Spleen (tissue), 11 donors: ENCODE measurements at regions not wholly inside any gene's neighbourhood (a gene's known extent, or its start where the extent isn't known, plus 50 kb on each side); places are given as distances from the start of the nearest gene placed in this dataset.

ENCODE experiments used
- DNase-seq: peaks from one replicate; pipeline ENCODE4 v3.0.0-alpha.2; 2020
- H3K27ac ChIP-seq, 8 donors: fragments of 200-600 bp; sonication (generic) in 7 of 8; 1 replicate in 4 of 8; 2 replicates in 4 of 8; pipeline versions ENCODE4 v1.5.0 to v1.8.0; 2016 to 2021; ENCODE audit warnings: inconsistent platforms in 4 of 8, mild to moderate bottlenecking in 4 of 8, moderate library complexity in 1 of 8
- H3K27me3 ChIP-seq, 7 donors: fragments of 200-600 bp; sonication (generic) in 6 of 7; replicated peaks in 1 of 7; 1 replicate in 4 of 7; 2 replicates in 3 of 7; pipeline versions ENCODE4 v1.5.0 to v1.8.0; 2016 to 2021; ENCODE audit warnings: inconsistent platforms in 3 of 7, mild to moderate bottlenecking in 1 of 7
- H3K36me3 ChIP-seq, 6 donors: fragments of 200-600 bp; sonication (generic) in 5 of 6; 1 replicate in 4 of 6; 2 replicates in 2 of 6; pipeline versions ENCODE4 v1.5.0 to v1.8.0; 2016 to 2021; ENCODE audit warnings: inconsistent platforms in 2 of 6
- H3K4me1 ChIP-seq, 6 donors: fragments of 200-600 bp; sonication (generic) in 5 of 6; 1 replicate in 3 of 6; 2 replicates in 3 of 6; pipeline versions ENCODE4 v1.5.0 to v1.8.0; 2016 to 2021; ENCODE audit warnings: inconsistent platforms in 3 of 6
- H3K4me3 ChIP-seq, 8 donors: fragments of 200-600 bp; sonication (generic) in 7 of 8; 1 replicate in 4 of 8; 2 replicates in 4 of 8; pipeline versions ENCODE4 v1.5.0 to v1.8.0; 2016 to 2021; ENCODE audit warnings: inconsistent platforms in 4 of 8, mild to moderate bottlenecking in 4 of 8, moderate library complexity in 2 of 8
- H3K9me3 ChIP-seq, 8 donors: fragments of 200-600 bp; sonication (generic) in 7 of 8; 1 replicate in 4 of 8; 2 replicates in 4 of 8; pipeline versions ENCODE4 v1.5.0 to v1.8.0; 2016 to 2021; ENCODE audit warnings: inconsistent platforms in 4 of 8
- POLR2A ChIP-seq, 3 donors: fragments of 450-650 bp; IDR thresholded peaks; one replicate each; pipeline ENCODE4 v1.5.1; 2017; ENCODE audit warnings: antibody characterized with exemption in 3 of 3, mild to moderate bottlenecking in 1 of 3
- POLR2AphosphoS5 ChIP-seq, 3 donors: sonication (generic); formaldehyde crosslinking; IDR thresholded peaks; one replicate each; pipeline ENCODE4 v1.5.1; 2017; ENCODE audit warnings: antibody characterized with exemption in 3 of 3
- WGBS, 5 donors: extraction: QIAGEN DNeasy Blood & Tissue Kit in 3 of 5; methylation state at CpG; one replicate each; pipeline versions ENCODE4 v1.1.5 to v1.1.7; 2013 to 2018; 5-methylcytosine and 5-hydroxymethylcytosine counted together
- intact Hi-C: fragments of 100-400 bp; cut with DNase I; formaldehyde crosslinking; loops from one replicate; pipeline ENCODE4 v1.15.0; 2023; ENCODE audit warnings: low total_unique reads
- TF ChIP-seq, protein P1 (sequence below), 11 experiments: fragments of 200-600 bp in 7 of 11; fragments of 450-650 bp in 4 of 11; sonication (generic) in 4 of 11; IDR thresholded peaks in 8 of 11; conservative IDR thresholded peaks in 3 of 11; 1 replicate in 7 of 11; 2 replicates in 4 of 11; pipeline versions ENCODE4 v1.4.0 to v1.8.0; 2016 to 2021; ENCODE audit warnings: antibody characterized with exemption in 11 of 11, inconsistent platforms in 4 of 11, mild to moderate bottlenecking in 1 of 11
- donor health status: healthy with polysubstance abuse.
- donor health status: DM: no; HTN: no; CAD: no; lungs with moderate emphysema.
- donor health status: DM: no; HTN: no; CAD: no.
- donor health status: Bipolar disorder and iron deficiency.
- donor health status: healthy.
- donor health status: DM: no; HTN: no; CAD: no.
- donor health status: DM: yes; HTN: yes; CAD: no.

DNA sequence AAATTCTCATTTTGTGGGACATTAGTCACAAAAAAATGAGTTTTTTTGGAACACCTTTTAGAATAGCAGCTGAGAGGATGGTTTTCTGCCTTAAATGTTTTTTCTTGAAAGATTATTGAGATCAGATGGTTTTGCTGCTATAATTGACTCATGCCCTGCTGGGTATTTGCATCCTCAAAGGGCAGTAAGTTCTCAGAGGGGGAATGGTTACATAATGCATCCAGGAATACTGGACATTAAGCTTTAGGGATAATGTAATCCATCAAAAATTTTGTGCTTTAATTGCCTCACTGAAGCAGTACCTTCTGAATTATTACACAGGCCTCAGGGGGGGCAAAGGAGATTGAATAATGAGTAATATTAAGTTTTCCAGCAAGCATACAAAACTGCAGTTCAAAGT lies 866.3 kb upstream of the SPRY2 start:
- Histone ChIP-seq H3K36me3 (no peaks in the 10 kb centered on the region), H3K4me3 (no peak overlapping the region), H3K27me3 (no peaks in the 10 kb centered on the region), H3K4me1 (no peaks in the 10 kb centered on the region), H3K27ac (no peak overlapping the region), H3K9me3 (peaks cover 0 to 17% (median 2%) of the 10 kb centered on the region in 8 donors)
- no peak for TF ChIP-seq POLR2A (IDR thresholded peaks at IDR 0.05)
- no peak for TF ChIP-seq POLR2AphosphoS5 (IDR thresholded peaks at IDR 0.05)
- TF ChIP-seq, protein P1, sequence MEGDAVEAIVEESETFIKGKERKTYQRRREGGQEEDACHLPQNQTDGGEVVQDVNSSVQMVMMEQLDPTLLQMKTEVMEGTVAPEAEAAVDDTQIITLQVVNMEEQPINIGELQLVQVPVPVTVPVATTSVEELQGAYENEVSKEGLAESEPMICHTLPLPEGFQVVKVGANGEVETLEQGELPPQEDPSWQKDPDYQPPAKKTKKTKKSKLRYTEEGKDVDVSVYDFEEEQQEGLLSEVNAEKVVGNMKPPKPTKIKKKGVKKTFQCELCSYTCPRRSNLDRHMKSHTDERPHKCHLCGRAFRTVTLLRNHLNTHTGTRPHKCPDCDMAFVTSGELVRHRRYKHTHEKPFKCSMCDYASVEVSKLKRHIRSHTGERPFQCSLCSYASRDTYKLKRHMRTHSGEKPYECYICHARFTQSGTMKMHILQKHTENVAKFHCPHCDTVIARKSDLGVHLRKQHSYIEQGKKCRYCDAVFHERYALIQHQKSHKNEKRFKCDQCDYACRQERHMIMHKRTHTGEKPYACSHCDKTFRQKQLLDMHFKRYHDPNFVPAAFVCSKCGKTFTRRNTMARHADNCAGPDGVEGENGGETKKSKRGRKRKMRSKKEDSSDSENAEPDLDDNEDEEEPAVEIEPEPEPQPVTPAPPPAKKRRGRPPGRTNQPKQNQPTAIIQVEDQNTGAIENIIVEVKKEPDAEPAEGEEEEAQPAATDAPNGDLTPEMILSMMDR (IDR thresholded peaks at IDR 0.05 in 8 of 11, conservative IDR thresholded peaks at IDR 0.05 in 3 of 11): no peak
- intact Hi-C loops: no loop called here
- no peak for DNase-seq

DNA sequence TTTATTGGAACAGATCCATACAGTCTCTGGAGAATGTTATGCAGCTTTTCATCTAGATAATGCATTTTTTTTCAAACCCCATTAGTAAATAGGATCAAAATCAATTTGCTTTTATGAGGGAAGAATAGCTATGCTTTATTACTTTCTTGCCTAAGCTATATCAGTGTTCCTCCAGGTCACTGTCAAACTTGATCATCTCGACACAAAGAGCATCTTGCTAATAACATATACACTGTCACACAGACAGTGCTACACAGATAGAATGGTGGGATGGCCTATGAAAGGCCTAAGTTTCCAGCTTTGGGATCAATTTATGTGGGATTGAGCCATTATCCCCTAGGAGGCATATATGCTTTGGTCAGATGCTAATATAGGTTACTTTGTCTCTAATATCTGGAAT lies 862.9 kb upstream of the SPRY2 start:
- intact Hi-C loops: no loop called here
- Histone ChIP-seq H3K4me1 (no peaks in the 10 kb centered on the region), H3K36me3 (no peaks in the 10 kb centered on the region), H3K27me3 (no peaks in the 10 kb centered on the region), H3K9me3 (peaks cover 0 to 17% (median 2%) of the 10 kb centered on the region in 8 donors), H3K4me3 (no peak overlapping the region), H3K27ac (no peak overlapping the region)
- TF ChIP-seq, protein P1 (IDR thresholded peaks at IDR 0.05 in 8 of 11, conservative IDR thresholded peaks at IDR 0.05 in 3 of 11): no peak
- TF ChIP-seq POLR2A (IDR thresholded peaks at IDR 0.05) (no peak), POLR2AphosphoS5 (IDR thresholded peaks at IDR 0.05) (no peak)
- DNase-seq: no peak
- whole genome bisulfite sequencing, 5 donors: 52 to 94% (median 76%) methylated on average over 1 of the region's 1 CpG

DNA sequence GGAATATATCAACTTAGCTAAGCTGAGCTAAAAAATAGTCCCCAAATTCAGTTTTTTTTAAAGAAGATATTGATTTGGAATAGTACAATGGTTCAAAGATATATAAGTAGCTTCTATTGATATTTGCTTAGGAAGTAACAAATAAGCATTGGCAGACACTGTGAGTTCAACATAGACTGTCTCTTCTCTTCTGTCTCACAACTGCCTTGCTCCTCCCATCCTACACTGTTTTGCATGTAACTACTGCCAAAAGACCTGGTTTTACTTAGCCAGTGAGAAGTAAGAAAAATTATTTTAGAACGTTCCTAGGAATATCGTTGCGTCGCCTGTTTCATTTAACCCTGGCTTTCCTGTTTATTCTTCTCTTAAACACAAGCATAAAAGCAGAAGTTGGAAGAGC lies 859.0 kb upstream of the SPRY2 start:
- H3K27ac ChIP-seq: no peak overlapping the region
- intact Hi-C loops: no loop called here
- H3K27me3 ChIP-seq: no peaks in the 10 kb centered on the region
- H3K4me1 ChIP-seq: no peaks in the 10 kb centered on the region
- DNase-seq: no peak
- TF ChIP-seq, protein P1 (IDR thresholded peaks at IDR 0.05 in 8 of 11, conservative IDR thresholded peaks at IDR 0.05 in 3 of 11): no peak
- TF ChIP-seq POLR2AphosphoS5 (IDR thresholded peaks at IDR 0.05): no peak
- no peak for TF ChIP-seq POLR2A (IDR thresholded peaks at IDR 0.05)
- WGBS, 5 donors: 43 to 63% (median 53%) methylated on average over 4 of the region's 4 CpGs
- peaks cover 0 to 10% (median under 1%) of the 10 kb centered on the region in 8 donors for H3K9me3 ChIP-seq
- H3K36me3 ChIP-seq: no peaks in the 10 kb centered on the region
- H3K4me3 ChIP-seq: no peak overlapping the region

DNA sequence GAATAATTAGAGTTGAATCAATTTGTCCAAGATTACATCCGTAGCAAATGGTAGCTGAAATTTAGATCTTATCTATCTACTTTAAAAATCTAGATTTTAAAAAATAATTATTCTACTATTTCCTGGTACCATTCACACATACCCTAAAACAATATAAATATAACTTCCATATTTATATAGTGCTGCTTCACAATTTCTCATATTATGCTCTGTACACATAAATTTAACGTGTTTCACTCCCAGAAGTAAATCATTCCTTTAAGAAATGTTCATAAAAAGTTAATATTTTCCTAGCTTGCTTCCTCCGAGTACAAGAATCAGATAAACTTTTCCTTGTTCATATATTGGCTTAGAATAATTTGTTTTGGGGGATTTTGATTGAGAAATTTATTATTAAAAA lies 857.0 kb upstream of the SPRY2 start:
- intact Hi-C loops: no loop called here
- Histone ChIP-seq H3K27me3 (no peaks in the 10 kb centered on the region), H3K4me1 (no peaks in the 10 kb centered on the region), H3K9me3 (peaks cover 0 to 26% (median 9%) of the 10 kb centered on the region in 8 donors), H3K27ac (no peak overlapping the region), H3K36me3 (no peaks in the 10 kb centered on the region), H3K4me3 (no peak overlapping the region)
- WGBS, 5 donors: 64 to 80% (median 76%) methylated on average over 3 of the region's 3 CpGs
- DNase-seq: no peak
- no peak for TF ChIP-seq POLR2A (IDR thresholded peaks at IDR 0.05)
- no peak for TF ChIP-seq POLR2AphosphoS5 (IDR thresholded peaks at IDR 0.05)
- TF ChIP-seq, protein P1 (IDR thresholded peaks at IDR 0.05 in 8 of 11, conservative IDR thresholded peaks at IDR 0.05 in 3 of 11): no peak
